Kidney capillary endothelial cell (primary cell): ENCODE measurements at regions not wholly inside any gene's neighbourhood (a gene's known extent, or its start where the extent isn't known, plus 50 kb on each side); places are given as distances from the start of the nearest gene placed in this dataset.

Source experiments
- DNase-seq: peaks from one replicate; pipeline ENCODE4 v3.0.0-alpha.2; 2018; ENCODE audit warnings: low spot score

GRCh38 chr11:28675183-28675582 is 567.0 kb downstream of the METTL15 start:
- DNase-seq = no peak

- DNase-seq = no peak
Measured at GRCh38 chr11:28674433-28675103, 566.4 kb downstream of the METTL15 start.

DNA sequence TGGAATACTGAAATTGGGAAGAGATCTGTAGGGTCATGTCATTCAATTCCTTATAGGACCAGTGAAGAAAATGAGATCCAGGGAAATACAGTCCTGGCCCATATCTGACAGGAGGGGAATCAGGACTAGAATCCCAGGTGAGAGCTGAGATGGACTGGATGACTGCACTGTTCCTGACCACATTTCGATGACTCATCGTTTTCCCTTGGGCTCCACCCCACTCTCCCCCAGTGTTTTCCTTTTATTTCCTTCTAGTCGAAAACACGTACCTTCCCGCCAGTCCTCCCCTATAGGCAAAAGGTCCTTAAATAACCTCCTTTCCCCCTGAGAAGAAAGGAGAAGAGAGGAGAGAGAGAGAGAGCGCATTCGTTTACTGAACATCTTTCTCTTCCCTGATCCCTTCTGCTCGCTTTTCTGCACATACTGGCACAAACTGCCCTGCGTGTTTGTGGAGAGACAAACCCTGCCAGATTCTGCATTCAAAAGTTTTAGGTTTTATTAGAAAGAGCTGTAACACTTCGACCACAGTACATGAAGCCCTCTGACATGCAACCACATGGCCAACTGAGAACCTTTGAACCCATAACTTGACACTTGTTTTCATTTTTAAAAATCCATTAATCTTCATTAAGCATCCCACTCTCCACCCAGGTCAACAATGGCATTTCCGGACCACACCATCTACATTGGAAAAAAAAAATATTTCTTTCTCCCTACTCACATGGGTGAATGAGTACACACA is 565.7 kb downstream of the METTL15 start:
- no peak for DNase-seq

DNA sequence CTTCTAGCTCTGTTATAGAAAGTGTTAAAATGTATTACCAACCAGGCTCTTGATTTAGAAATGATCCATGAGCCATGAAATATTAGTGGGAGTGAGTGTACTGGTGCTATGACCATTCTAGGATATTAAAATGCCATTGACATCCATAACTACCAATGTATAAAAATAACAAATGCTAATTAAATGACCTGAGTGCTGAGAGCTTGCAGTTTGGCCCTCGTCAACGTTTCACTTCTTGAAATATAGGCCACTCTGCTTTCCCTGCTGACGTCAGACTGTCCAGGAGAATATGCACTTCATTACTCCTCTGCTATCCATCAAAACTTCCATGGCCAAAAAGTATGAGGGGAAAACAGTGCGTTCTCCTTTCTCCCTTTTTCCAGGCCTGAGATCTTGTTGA is 563.1 kb downstream of the METTL15 start:
- DNase-seq = no peak

DNA sequence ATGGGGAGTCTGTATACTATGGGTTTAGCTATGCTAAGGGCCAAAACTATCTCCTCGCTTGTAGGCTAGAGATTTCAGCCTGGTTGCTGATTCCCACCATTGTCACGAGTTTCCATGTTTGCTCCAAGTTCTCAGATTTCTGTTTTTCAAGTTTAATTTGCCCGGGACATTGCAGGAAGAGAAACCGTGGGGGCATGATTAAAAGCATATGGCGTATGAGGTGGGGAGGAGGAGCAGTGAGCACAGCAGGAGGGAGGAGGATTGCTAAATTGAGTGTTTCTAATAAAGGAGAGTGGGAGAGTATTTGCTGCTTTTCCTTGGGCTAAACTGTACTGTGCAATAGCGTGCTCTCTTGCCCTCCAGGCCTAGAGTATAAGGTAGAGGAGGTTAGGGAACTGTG is 558.4 kb downstream of the METTL15 start:
- DNase-seq = no peak

GRCh38 chr11:28659716-28660348 is 551.6 kb downstream of the METTL15 start:
- no peak for DNase-seq

- peak; percentile 24 for DNase-seq
Measured at GRCh38 chr11:28657378-28658030, 549.3 kb downstream of the METTL15 start.

- DNase-seq = no peak
Measured at GRCh38 chr11:28654191-28654590, 546.0 kb downstream of the METTL15 start.

DNA sequence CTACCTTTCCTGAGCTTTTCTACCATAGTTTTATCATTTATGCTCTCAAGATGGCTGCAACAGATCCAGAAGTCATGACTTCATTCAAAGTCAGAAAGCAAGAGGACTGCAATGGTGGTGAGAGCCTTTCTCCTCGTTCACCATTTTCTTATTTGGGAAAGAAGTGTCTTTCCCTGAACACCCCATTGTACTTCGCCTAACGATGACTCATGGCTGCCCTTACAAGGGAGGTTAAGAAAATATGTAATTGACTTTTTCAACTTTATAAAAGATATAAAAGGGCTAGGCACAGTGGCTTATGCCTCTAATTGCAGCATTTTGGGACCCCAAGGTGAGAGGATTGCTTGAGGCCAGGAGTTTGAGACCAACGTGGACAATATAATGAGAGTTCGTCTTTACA is 541.7 kb downstream of the METTL15 start:
- DNase-seq = no peak

DNA sequence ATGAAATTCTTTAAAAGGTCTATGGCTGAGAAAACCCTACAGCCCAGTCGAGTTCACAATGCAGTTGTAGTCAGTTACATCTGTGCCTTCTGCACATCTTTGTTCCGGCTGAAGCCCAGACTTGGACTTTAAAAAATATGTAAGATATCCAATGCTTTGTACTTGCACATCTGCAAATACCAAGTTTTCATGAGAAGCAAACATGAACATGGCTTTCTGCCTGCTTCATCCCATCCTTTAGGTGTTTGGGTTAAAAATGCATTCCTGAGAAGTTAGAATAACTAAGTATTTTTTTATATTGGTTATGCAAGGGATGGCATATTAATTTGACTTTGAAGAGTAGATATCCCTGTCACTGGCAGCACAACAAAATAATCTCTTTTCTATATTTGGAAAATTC is 528.4 kb downstream of the METTL15 start:
- no peak for DNase-seq

DNA sequence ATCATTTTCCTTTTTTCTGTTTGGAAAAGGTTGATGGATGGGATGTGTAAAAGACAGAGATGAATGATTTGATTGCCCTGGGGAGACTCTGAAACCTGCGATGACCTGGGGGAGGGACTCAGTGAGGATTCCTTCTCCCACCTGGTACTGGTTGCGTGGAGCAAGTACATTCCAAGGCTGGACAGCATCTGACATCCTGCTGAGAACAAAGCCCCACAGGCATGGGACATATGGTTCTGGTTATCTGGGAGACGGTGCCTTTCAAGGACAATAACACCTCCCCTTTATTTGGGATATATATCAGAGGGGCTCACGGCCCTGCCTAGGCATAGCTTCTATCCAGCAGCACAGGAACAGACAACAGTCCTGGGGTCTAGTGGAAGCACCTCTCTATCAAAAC is 527.8 kb downstream of the METTL15 start:
- DNase-seq = no peak

DNA sequence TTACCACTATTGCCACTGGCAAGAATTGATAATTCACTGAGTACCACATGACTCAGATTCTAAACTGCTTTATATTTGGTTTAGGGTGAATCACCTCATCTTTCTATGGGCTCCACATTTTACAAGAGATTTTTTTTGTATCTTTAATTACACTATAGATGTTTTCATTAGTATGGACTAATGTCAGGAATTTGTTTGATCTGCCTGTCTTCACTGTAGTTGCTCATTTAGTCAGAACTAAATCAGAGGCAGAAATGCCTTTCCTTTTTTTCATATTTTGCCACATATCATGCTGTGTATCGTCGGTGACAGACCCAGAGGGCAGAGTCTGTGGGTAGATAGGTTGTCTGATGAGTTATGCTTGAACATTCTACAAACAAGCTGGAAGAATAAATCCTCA is 524.1 kb downstream of the METTL15 start:
- no peak for DNase-seq

- no peak for DNase-seq
Measured at GRCh38 chr11:28631148-28631547, 523.0 kb downstream of the METTL15 start.

GRCh38 chr11:28629235-28629634 is 521.0 kb downstream of the METTL15 start:
- DNase-seq = no peak

DNA sequence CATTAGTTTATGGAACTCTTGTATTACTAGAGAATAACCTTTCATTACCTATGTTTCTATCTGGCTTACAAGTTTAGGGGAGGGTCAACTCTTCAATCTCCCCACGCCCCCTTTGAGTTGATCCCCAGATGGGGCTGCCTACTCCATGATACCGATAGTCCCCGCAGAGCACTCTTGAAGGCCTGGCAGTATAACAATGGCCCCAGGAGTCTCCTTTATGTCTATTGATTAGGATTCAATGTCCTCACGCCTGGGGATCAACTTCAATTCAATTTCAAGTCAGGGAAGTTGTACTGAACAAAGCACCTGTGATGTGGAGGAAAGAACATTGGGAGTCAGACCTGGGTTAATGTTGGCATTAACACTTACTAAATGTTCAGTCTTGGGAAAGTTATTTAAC is 520.2 kb downstream of the METTL15 start:
- DNase-seq = no peak

GRCh38 chr11:28627690-28628255 is 519.6 kb downstream of the METTL15 start:
- no peak for DNase-seq

- DNase-seq = no peak
Measured at GRCh38 chr11:28625532-28625931, 517.3 kb downstream of the METTL15 start.

- DNase-seq = peak; percentile 12
Measured at GRCh38 chr11:28621753-28622152, 513.6 kb downstream of the METTL15 start.

DNA sequence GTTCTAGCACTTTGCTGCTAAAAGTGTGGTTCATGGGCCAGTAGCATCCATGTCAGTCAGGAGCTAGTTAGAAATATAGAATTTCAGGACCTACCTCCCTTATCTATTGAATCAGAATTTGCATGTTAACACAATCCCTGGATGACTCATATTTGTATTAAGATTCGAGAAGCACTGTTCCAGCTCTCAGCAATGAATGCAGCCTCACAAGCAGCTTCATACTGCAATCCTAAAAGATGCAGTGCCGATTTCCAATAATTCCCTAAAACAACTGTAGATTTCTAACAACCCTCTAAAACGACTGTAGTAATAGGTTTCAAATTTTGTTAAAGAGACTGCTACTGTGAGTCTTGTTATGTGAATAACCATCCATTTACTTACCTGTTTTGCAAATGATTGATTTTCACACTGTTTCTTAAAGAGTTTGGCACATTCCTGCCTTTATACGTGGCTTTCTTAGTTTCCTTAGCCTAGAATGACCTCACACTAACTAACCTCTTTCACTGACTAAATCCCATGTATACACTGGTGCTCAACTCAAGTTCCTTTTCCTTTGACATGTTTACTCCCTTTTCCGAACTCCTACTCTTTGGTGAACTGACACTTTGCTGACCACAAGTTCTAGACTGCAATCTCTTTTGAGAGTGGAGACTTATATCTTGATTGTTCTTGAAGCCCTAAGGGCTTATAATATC is 511.8 kb downstream of the METTL15 start:
- DNase-seq = no peak

DNA sequence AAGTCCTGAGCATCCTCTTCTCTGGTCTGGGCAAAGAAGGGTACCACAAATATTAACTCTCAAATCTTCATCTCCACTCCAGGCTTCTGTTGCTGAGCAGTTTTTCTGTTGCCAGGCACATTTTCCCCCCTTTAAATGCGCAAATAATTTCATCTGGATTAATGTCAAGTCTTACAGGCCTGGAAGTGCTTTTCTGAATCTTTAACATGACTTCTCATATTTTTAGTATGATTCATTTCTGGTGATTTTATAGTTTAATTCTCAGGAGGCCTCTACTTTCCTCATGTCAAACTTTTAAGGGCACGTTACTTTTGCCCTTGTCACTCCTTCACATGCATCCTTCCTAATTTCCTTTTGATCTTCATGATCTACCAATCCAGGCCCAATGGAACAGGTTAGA is 510.2 kb downstream of the METTL15 start:
- no peak for DNase-seq

DNA sequence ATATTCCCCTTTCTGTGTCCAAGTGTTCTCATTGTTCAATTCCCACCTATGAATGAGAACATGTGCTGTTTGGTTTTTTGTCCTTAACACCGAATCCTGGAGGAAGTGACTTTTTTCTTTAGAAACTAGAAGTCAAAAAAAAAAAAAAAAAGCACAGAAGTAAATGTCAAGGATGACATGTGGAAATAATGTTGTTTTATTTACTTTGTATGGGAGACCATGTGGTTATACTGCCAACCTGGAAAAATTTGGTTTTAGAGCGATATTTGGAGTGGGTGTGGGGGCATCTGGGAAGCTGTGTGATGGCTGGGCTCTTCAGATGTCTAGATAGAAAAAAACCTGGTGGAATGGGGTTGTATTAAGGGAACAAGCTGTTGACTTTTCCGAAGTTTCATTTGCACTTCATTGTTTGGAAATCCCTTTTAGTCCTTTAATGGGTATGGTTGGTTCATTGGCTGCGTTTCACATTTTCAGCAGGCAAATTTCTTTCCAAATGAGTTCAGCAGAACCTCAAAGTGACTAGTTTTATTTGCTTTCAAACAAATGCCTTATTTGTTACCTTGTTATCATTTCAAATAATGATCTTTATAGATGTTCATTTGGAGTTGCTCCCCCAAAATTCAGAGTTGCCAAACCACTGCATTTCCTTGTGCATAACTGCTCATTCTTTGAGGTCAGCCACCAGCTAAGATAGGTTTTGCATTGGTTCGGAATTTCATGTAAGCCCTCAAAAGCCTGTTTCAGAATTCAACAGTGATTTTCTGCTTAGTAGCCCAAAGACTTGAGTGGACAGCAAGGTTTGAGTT is 508.2 kb downstream of the METTL15 start:
- no peak for DNase-seq
